ENCODE measurements at regions not wholly inside any gene's neighbourhood (a gene's known extent, or its start where the extent isn't known, plus 50 kb on each side); places are given as distances from the start of the nearest gene placed in this dataset.

GRCh38 chr12:123096741-123097140 lies 54.1 kb downstream of the PITPNM2 start:
- H4K5ac ChIP-seq (ENCODE audit: insufficient read length, low read depth, low read length), result no peak overlapping the region
- no peak for TF ChIP-seq CTCF (conservative IDR thresholded peaks at IDR 0.05)
- no peak overlapping the region for H2BK20ac ChIP-seq (ENCODE audit: low read depth, low read length, poor library complexity, severe bottlenecking)
- Mint-ChIP-seq H3K27ac (peak overlapping the region in 2 of 3 experiments; percentile 15 to 82; a peak in 2 of 7 replicates), H3K4me1 (peaks cover 9 to 10% of the 10 kb centered on the region in 2 experiments; a peak in 3 of 4 replicates), H3K27me3 (ENCODE audit: low read depth) (peaks cover 2% of the 10 kb centered on the region; the same call in 1 of the 2 replicates), H3K4me3 (no peak overlapping the region), H3K36me3 (ENCODE audit: insufficient read depth in 1 of 3, low read depth in 3 of 3) (no peaks in the 10 kb centered on the region), H3K9me3 (no peaks in the 10 kb centered on the region; a peak in 1 of 5 replicates)
- no peaks in the 10 kb centered on the region for H4K20me1 ChIP-seq (ENCODE audit: control insufficient read depth, insufficient read depth, insufficient read length)
- no peak overlapping the region for H3T11ph ChIP-seq (ENCODE audit: low read length)
- H4K8ac ChIP-seq (replicated peaks; ENCODE audit: insufficient read length, low read depth, low read length), result no peak overlapping the region
- no peak overlapping the region for H2BK120ac ChIP-seq (ENCODE audit: low read depth, low read length, poor library complexity, severe bottlenecking)
- H2BK5ac ChIP-seq (ENCODE audit: insufficient read length, low read length), result no peak overlapping the region
- H3K23me2 ChIP-seq (ENCODE audit: insufficient read length, low read depth, low read length, poor library complexity, severe bottlenecking), result no peaks in the 10 kb centered on the region
- no peak overlapping the region for H3K14ac ChIP-seq (ENCODE audit: insufficient read depth, low read length)
- H3K27me3 ChIP-seq (ENCODE audit: insufficient read depth, low read length), result no peaks in the 10 kb centered on the region
- no peak overlapping the region for H3K4ac ChIP-seq (ENCODE audit: low read depth, low read length)
- H3K4me1 ChIP-seq (ENCODE audit: insufficient read depth, low read length), result no peaks in the 10 kb centered on the region
- H3K4me2 ChIP-seq (ENCODE audit: insufficient read depth, insufficient read length, low read length), result no peak overlapping the region
- H2AK5ac ChIP-seq (ENCODE audit: insufficient read length, low read length), result no peak overlapping the region
- no peak overlapping the region for H2AFZ ChIP-seq (ENCODE audit: low read length)
- H2BK15ac ChIP-seq (ENCODE audit: low read depth, low read length), result no peak overlapping the region
- no peak overlapping the region for H2BK12ac ChIP-seq (ENCODE audit: insufficient read length, low read depth, low read length)
- H3K9ac ChIP-seq (ENCODE audit: extremely low read depth, insufficient read length, low read length), result no peak overlapping the region
- no peaks in the 10 kb centered on the region for H3K79me2 ChIP-seq (ENCODE audit: insufficient read depth, low read length)
- H3K27ac ChIP-seq (ENCODE audit: insufficient read length, low read depth, low read length), result no peak overlapping the region
- H3K56ac ChIP-seq (ENCODE audit: insufficient read length, low read depth, low read length), result no peak overlapping the region
- no peaks in the 10 kb centered on the region for H3K9me3 ChIP-seq (ENCODE audit: control insufficient read depth, low read depth, low read length)
- DNase-seq, result no peak
- WGBS (ENCODE audit: extremely low coverage, insufficient read length, low lambda C conversion rate), result no CpG with 5 or more reads among the region's 5 CpGs
- H3K79me1 ChIP-seq (ENCODE audit: insufficient read depth, low read depth, low read length, poor library complexity, severe bottlenecking), result no peaks in the 10 kb centered on the region
- H4K91ac ChIP-seq (ENCODE audit: insufficient read length, low read depth, low read length), result no peak overlapping the region
- H3K18ac ChIP-seq (ENCODE audit: insufficient read length, low read depth, low read length), result no peak overlapping the region
- H3K23ac ChIP-seq (ENCODE audit: insufficient read length, low read depth, low read length), result no peak overlapping the region
